Erythroblast (primary cell): ENCODE measurements at regions not wholly inside any gene's neighbourhood (a gene's known extent, or its start where the extent isn't known, plus 50 kb on each side); places are given as distances from the start of the nearest gene placed in this dataset.

Source experiments
- GATA1 ChIP-seq: IDR thresholded peaks from 2 replicates; pipeline ENCODE4 v1.6.1; 2011; ENCODE audit warnings: low read depth, mild to moderate bottlenecking, control low read depth, low read length, moderate library complexity
- POLR2A ChIP-seq: IDR thresholded peaks from 2 replicates; pipeline ENCODE4 v1.6.1; 2011; ENCODE audit warnings: mild to moderate bottlenecking, low read length

DNA sequence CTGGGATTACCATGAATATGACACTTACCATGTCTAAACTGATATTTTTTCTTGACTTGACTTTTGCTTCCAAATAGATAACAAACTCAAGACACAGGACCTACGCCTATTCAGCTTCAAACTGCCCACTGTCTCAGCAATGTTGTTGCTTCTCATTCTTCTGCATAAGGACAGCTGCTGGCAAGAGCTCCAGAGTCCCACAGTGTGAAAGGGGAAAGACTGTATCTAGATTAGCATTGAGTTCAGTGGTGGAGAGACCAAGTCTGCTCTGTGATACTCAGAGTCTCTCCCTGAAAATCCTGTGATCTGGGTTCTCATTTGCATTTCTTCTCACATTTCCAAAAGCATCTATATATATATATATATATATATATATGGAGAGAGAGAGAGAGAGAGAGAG lies 247.9 kb upstream of the NT5C1B start:
- TF ChIP-seq POLR2A: no peak
- TF ChIP-seq GATA1: no peak
